Stomach (tissue), 8 donors: ENCODE measurements at regions not wholly inside any gene's neighbourhood (a gene's known extent, or its start where the extent isn't known, plus 50 kb on each side); places are given as distances from the start of the nearest gene placed in this dataset.

Experiments
- DNase-seq, 2 donors: peaks; one replicate each; pipeline versions ENCODE4 v3.0.0 to v3.0.0-alpha.2; 2013 to 2019
- H3K27ac ChIP-seq, 5 donors: fragments of 200-600 bp in 4 of 5; sonication (generic) in 4 of 5; one replicate each; pipeline ENCODE4 v1.5.1; 2013 to 2019; ENCODE audit warnings: mild to moderate bottlenecking in 1 of 5, moderate library complexity in 1 of 5
- H3K27me3 ChIP-seq, 3 donors: fragments of 200-600 bp; sonication (generic); one replicate each; pipeline ENCODE4 v1.5.1; 2017 to 2019; ENCODE audit warnings: mixed run types in 1 of 3
- H3K36me3 ChIP-seq, 4 donors: fragments of 200-600 bp; sonication (generic); 1 replicate in 3 of 4; 2 replicates in 1 of 4; pipeline ENCODE4 v1.5.1; 2016 to 2019
- H3K4me1 ChIP-seq, 4 donors: fragments of 200-600 bp; sonication (generic); one replicate each; pipeline ENCODE4 v1.5.1; 2016 to 2019
- H3K4me3 ChIP-seq, 4 donors: fragments of 200-600 bp; sonication (generic) in 3 of 4; one replicate each; pipeline ENCODE4 v1.5.1; 2016 to 2019; ENCODE audit warnings: mild to moderate bottlenecking in 1 of 4
- H3K9me3 ChIP-seq, 4 donors: fragments of 200-600 bp; sonication (generic); one replicate each; pipeline ENCODE4 v1.5.1; 2016 to 2019
- EP300 ChIP-seq: sonication (generic); formaldehyde crosslinking; IDR thresholded peaks from one replicate; pipeline ENCODE4 v1.6.1; 2017; ENCODE audit warnings: antibody characterized with exemption
- POLR2A ChIP-seq, 4 donors: fragments of 450-650 bp; IDR thresholded peaks; one replicate each; pipeline ENCODE4 v1.6.1; 2016; ENCODE audit warnings: antibody characterized with exemption in 4 of 4, control low read depth in 2 of 4, mild to moderate bottlenecking in 1 of 4, moderate library complexity in 1 of 4
- POLR2AphosphoS5 ChIP-seq, 3 donors: sonication (generic); formaldehyde crosslinking; IDR thresholded peaks; one replicate each; pipeline ENCODE4 v1.6.1; 2016; ENCODE audit warnings: antibody characterized with exemption in 3 of 3
- WGBS, 5 donors: extraction: QIAGEN DNeasy Blood & Tissue Kit in 3 of 5; methylation state at CpG; one replicate each; pipeline versions ENCODE4 v1.1.5 to v1.1.7; 2013 to 2018; 5-methylcytosine and 5-hydroxymethylcytosine counted together
- intact Hi-C: fragments of 100-400 bp; cut with DNase I; formaldehyde crosslinking; loops from one replicate; pipeline ENCODE4 v1.15.1; 2023; ENCODE audit warnings: low total_unique reads
- TF ChIP-seq, protein P1 (sequence below), 7 experiments: fragments of 450-650 bp in 4 of 7; fragments of 200-600 bp in 3 of 7; sonication (generic) in 3 of 7; IDR thresholded peaks; one replicate each; pipeline ENCODE4 v1.5.1; 2016 to 2019; ENCODE audit warnings: antibody characterized with exemption in 7 of 7, control low read depth in 2 of 7, mild to moderate bottlenecking in 1 of 7
- donor health status: healthy with polysubstance abuse.
- donor health status: Bipolar disorder and iron deficiency.
- donor health status: healthy.

DNA sequence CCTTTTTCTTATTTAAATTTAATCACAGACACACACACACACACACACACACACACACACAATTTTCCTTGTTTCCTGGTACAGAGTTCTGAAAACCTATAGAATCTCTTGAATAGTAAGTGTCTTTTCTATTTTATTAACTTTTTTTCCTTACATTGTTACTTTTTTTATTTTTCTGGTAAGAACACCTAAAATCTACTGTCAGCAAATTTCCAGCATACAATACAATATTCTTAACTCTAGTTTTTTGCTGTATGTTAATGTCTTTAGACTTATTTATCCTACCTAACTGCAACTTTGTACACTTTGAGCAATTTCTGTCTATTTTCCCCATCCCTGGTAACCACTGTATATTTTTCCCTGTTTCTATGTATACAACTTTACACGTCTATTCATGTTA, 1179.8 kb downstream of the SLITRK1 start:
- H3K4me1 ChIP-seq = no peaks in the 10 kb centered on the region
- WGBS, 5 donors = 68 to 80% (median 77%) methylated on average over 1 of the region's 1 CpG
- H3K36me3 ChIP-seq = no peaks in the 10 kb centered on the region
- DNase-seq = no peak
- peaks cover 0 to 7% (median 2%) of the 10 kb centered on the region in 4 donors for H3K9me3 ChIP-seq
- no peak overlapping the region for H3K4me3 ChIP-seq
- H3K27ac ChIP-seq = no peak overlapping the region
- TF ChIP-seq POLR2AphosphoS5 (IDR thresholded peaks at IDR 0.05) = no peak
- TF ChIP-seq, protein P1, sequence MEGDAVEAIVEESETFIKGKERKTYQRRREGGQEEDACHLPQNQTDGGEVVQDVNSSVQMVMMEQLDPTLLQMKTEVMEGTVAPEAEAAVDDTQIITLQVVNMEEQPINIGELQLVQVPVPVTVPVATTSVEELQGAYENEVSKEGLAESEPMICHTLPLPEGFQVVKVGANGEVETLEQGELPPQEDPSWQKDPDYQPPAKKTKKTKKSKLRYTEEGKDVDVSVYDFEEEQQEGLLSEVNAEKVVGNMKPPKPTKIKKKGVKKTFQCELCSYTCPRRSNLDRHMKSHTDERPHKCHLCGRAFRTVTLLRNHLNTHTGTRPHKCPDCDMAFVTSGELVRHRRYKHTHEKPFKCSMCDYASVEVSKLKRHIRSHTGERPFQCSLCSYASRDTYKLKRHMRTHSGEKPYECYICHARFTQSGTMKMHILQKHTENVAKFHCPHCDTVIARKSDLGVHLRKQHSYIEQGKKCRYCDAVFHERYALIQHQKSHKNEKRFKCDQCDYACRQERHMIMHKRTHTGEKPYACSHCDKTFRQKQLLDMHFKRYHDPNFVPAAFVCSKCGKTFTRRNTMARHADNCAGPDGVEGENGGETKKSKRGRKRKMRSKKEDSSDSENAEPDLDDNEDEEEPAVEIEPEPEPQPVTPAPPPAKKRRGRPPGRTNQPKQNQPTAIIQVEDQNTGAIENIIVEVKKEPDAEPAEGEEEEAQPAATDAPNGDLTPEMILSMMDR (IDR thresholded peaks at IDR 0.05) = no peak
- no peak for TF ChIP-seq EP300
- no peak for TF ChIP-seq POLR2A (IDR thresholded peaks at IDR 0.05)
- intact Hi-C loops = no loop called here
- H3K27me3 ChIP-seq = no peaks in the 10 kb centered on the region

DNA sequence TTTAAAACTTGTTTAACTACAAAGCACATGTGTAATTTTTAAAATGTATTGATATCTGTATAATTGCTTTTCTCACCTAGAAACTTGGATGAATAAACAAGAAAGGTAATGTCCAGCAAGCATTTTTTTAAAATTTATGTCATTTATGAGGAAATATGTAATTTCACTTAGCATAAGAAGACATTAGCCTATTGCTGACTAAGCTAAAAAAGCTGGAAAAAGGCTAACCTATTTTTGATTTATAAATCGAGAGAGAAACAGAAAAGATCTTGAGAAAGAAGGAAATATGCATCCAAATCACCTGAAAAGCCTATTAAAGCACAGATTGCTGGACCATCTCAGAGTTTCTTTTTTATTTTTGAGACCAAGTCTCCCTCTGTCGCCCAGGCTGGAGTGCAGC, 1181.3 kb downstream of the SLITRK1 start:
- no peaks in the 10 kb centered on the region for H3K4me1 ChIP-seq
- H3K27ac ChIP-seq = no peak overlapping the region
- no peaks in the 10 kb centered on the region for H3K27me3 ChIP-seq
- no peak overlapping the region for H3K4me3 ChIP-seq
- no peak for TF ChIP-seq EP300
- TF ChIP-seq POLR2A (IDR thresholded peaks at IDR 0.05) = no peak
- TF ChIP-seq, protein P1 (IDR thresholded peaks at IDR 0.05) = no peak
- no peak for DNase-seq
- intact Hi-C loops = no loop called here
- H3K36me3 ChIP-seq = no peaks in the 10 kb centered on the region
- peaks cover 0 to 4% (median under 1%) of the 10 kb centered on the region in 4 donors for H3K9me3 ChIP-seq
- 74 to 85% (median 80%) methylated on average over 2 of the region's 2 CpGs for WGBS, 5 donors

DNA sequence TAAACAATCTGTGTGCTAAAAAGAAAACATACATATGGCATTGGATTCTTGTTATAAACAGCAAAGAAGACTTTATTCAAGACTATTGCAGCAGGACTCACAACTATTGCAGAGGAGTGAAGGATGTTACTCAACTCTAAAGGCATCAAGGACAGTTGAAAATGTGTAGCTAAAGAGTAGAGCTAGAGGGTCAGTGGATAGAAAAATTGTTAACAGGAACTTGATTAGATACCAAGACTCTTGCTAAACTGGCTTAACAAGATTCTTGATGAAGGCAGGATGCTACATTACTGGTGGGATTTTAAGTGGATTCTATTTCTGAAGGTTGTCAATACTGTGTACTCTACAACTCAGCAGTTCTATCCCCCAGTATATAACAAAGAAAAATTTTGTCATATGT, 1183.3 kb downstream of the SLITRK1 start:
- no peaks in the 10 kb centered on the region for H3K27me3 ChIP-seq
- H3K27ac ChIP-seq = no peak overlapping the region
- no peak for DNase-seq
- no peaks in the 10 kb centered on the region for H3K36me3 ChIP-seq
- intact Hi-C loops = no loop called here
- H3K4me1 ChIP-seq = no peaks in the 10 kb centered on the region
- TF ChIP-seq POLR2A (IDR thresholded peaks at IDR 0.05) (no peak), EP300 (no peak), POLR2AphosphoS5 (IDR thresholded peaks at IDR 0.05) (no peak)
- TF ChIP-seq, protein P1 (IDR thresholded peaks at IDR 0.05) = no peak
- no peaks in the 10 kb centered on the region for H3K9me3 ChIP-seq
- no peak overlapping the region for H3K4me3 ChIP-seq

DNA sequence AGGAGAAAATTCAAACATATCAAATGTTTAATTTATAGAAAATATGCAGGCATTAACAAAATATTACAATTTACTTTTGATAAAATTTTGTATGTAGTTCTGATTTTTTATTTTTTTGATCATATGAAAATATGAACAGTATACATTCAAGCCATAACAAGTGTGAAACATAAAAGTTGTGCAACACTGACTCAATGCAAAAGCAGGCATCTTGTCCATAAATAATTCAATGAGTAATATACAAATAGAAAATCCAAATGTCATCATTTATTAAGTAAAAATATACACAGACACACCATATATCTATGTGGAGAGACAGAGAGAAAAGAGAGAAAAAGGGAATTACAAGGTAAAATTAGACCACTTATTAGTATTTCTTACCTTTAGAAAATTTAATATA, 1183.9 kb downstream of the SLITRK1 start:
- no peaks in the 10 kb centered on the region for H3K4me1 ChIP-seq
- H3K9me3 ChIP-seq = no peaks in the 10 kb centered on the region
- no peak overlapping the region for H3K4me3 ChIP-seq
- H3K27ac ChIP-seq = no peak overlapping the region
- TF ChIP-seq, protein P1 (IDR thresholded peaks at IDR 0.05) = no peak
- TF ChIP-seq EP300 = no peak
- TF ChIP-seq POLR2A (IDR thresholded peaks at IDR 0.05) = no peak
- no peak for TF ChIP-seq POLR2AphosphoS5 (IDR thresholded peaks at IDR 0.05)
- DNase-seq = no peak
- intact Hi-C loops = no loop called here
- no peaks in the 10 kb centered on the region for H3K27me3 ChIP-seq
- H3K36me3 ChIP-seq = no peaks in the 10 kb centered on the region

DNA sequence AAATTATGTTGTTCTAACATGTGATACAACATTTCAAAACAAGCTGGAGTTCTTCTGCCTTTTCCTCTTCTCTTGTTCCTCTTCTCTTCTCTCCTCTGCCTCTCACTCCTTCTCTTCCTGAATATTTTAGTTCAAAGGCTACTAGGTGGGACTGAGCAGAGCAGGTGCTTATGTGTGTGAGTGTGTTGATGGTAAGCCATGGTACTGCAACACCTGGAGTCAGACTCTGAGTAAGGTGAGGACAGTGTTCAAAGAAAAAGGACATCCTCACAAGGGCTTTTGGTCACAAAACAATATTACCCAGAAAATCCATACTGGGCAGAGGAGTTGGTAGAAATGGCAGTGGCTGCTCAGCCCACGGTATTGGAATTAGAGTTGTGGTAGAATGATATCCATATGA, 1188.7 kb downstream of the SLITRK1 start:
- Histone ChIP-seq H3K9me3 (no peaks in the 10 kb centered on the region), H3K4me3 (no peak overlapping the region), H3K27me3 (no peaks in the 10 kb centered on the region), H3K27ac (no peak overlapping the region), H3K4me1 (no peaks in the 10 kb centered on the region), H3K36me3 (no peaks in the 10 kb centered on the region)
- WGBS, 5 donors = 73 to 100% (median 89%) methylated on average over 1 of the region's 1 CpG
- no peak for TF ChIP-seq POLR2A (IDR thresholded peaks at IDR 0.05)
- intact Hi-C loops = no loop called here
- no peak for DNase-seq
